Tibial nerve (tissue), 4 donors: ENCODE measurements at regions not wholly inside any gene's neighbourhood (a gene's known extent, or its start where the extent isn't known, plus 50 kb on each side); places are given as distances from the start of the nearest gene placed in this dataset.

Experiments used
- DNase-seq, 2 donors: peaks; one replicate each; pipeline ENCODE4 v3.0.0-alpha.2; 2019; ENCODE audit warnings: low spot score in 2 of 2
- H3K27ac ChIP-seq, 4 donors: fragments of 200-600 bp; sonication (generic) in 3 of 4; one replicate each; pipeline ENCODE4 v1.5.1; 2017 to 2019; ENCODE audit warnings: mild to moderate bottlenecking in 1 of 4
- H3K27me3 ChIP-seq, 2 donors: fragments of 200-600 bp; sonication (generic) in 1 of 2; one replicate each; pipeline versions ENCODE4 v1.5.1 to v1.6.0; 2017 to 2019
- H3K36me3 ChIP-seq, 3 donors: fragments of 200-600 bp; sonication (generic); one replicate each; pipeline ENCODE4 v1.5.1; 2018 to 2019
- H3K4me1 ChIP-seq, 4 donors: fragments of 200-600 bp; sonication (generic) in 3 of 4; one replicate each; pipeline ENCODE4 v1.5.1; 2017 to 2019
- H3K4me3 ChIP-seq, 4 donors: fragments of 200-600 bp; sonication (generic) in 3 of 4; one replicate each; pipeline ENCODE4 v1.5.1; 2017 to 2019; ENCODE audit warnings: mild to moderate bottlenecking in 1 of 4, moderate library complexity in 1 of 4
- H3K9me3 ChIP-seq, 4 donors: fragments of 200-600 bp; sonication (generic) in 3 of 4; one replicate each; pipeline ENCODE4 v1.5.1; 2017 to 2019
- CTCF ChIP-seq, 5 experiments: fragments of 200-600 bp in 3 of 5; fragments of 450-650 bp in 2 of 5; sonication (generic) in 3 of 5; IDR thresholded peaks; one replicate each; pipeline ENCODE4 v1.5.1; 2016 to 2019; ENCODE audit warnings: antibody characterized with exemption in 5 of 5, mild to moderate bottlenecking in 3 of 5, moderate library complexity in 2 of 5
- EP300 ChIP-seq, 2 donors: sonication (generic); formaldehyde crosslinking; IDR thresholded peaks; one replicate each; pipeline ENCODE4 v1.6.1; 2017; ENCODE audit warnings: antibody characterized with exemption in 2 of 2, mild to moderate bottlenecking in 1 of 2
- POLR2A ChIP-seq, 2 donors: fragments of 450-650 bp; IDR thresholded peaks; one replicate each; pipeline ENCODE4 v1.6.1; 2017; ENCODE audit warnings: antibody characterized with exemption in 2 of 2, mild to moderate bottlenecking in 2 of 2, moderate library complexity in 2 of 2
- WGBS, 2 donors: methylation state at CpG; one replicate each; pipeline ENCODE4 v1.1.5; 2018; 5-methylcytosine and 5-hydroxymethylcytosine counted together

GRCh38 chr5:4513381-4513780, 626.7 kb upstream of the ADAMTS16 start:
- H3K9me3 ChIP-seq: no peaks in the 10 kb centered on the region
- H3K27me3 ChIP-seq: no peaks in the 10 kb centered on the region
- H3K36me3 ChIP-seq: no peaks in the 10 kb centered on the region
- H3K4me1 ChIP-seq: no peaks in the 10 kb centered on the region
- no peak for TF ChIP-seq POLR2A (IDR thresholded peaks at IDR 0.05)
- no peak for TF ChIP-seq EP300 (IDR thresholded peaks at IDR 0.05)
- no peak for TF ChIP-seq CTCF (IDR thresholded peaks at IDR 0.05)
- H3K4me3 ChIP-seq: no peak overlapping the region
- 71 to 74% methylated on average over 4 of the region's 4 CpGs for WGBS, 2 donors
- H3K27ac ChIP-seq: no peak overlapping the region
- DNase-seq: no peak

- Histone ChIP-seq H3K9me3 (no peaks in the 10 kb centered on the region), H3K4me1 (no peaks in the 10 kb centered on the region), H3K4me3 (no peak overlapping the region), H3K27me3 (no peaks in the 10 kb centered on the region), H3K36me3 (no peaks in the 10 kb centered on the region), H3K27ac (no peak overlapping the region)
- WGBS, 2 donors: 79 to 86% methylated on average over 8 of the region's 8 CpGs
- TF ChIP-seq POLR2A (IDR thresholded peaks at IDR 0.05) (no peak), CTCF (IDR thresholded peaks at IDR 0.05) (no peak), EP300 (IDR thresholded peaks at IDR 0.05) (no peak)
- DNase-seq: no peak
Measured at GRCh38 chr5:4514067-4514648, 626.0 kb upstream of the ADAMTS16 start.

- no peaks in the 10 kb centered on the region for H3K27me3 ChIP-seq
- H3K4me1 ChIP-seq: no peaks in the 10 kb centered on the region
- TF ChIP-seq POLR2A (IDR thresholded peaks at IDR 0.05) (no peak), CTCF (IDR thresholded peaks at IDR 0.05) (no peak), EP300 (IDR thresholded peaks at IDR 0.05) (no peak)
- DNase-seq: no peak
- WGBS, 2 donors: 73 to 75% methylated on average over 10 of the region's 10 CpGs
- H3K4me3 ChIP-seq: no peak overlapping the region
- no peaks in the 10 kb centered on the region for H3K9me3 ChIP-seq
- no peak overlapping the region for H3K27ac ChIP-seq
- no peaks in the 10 kb centered on the region for H3K36me3 ChIP-seq
Measured at GRCh38 chr5:4518903-4519672, 621.0 kb upstream of the ADAMTS16 start.

GRCh38 chr5:4520559-4520958, 619.6 kb upstream of the ADAMTS16 start:
- DNase-seq: no peak
- H3K27ac ChIP-seq: no peak overlapping the region
- H3K27me3 ChIP-seq: no peaks in the 10 kb centered on the region
- H3K36me3 ChIP-seq: no peaks in the 10 kb centered on the region
- WGBS, 2 donors: 80 to 86% methylated on average over 1 of the region's 1 CpG
- H3K9me3 ChIP-seq: no peaks in the 10 kb centered on the region
- H3K4me1 ChIP-seq: no peaks in the 10 kb centered on the region
- H3K4me3 ChIP-seq: no peak overlapping the region
- no peak for TF ChIP-seq EP300 (IDR thresholded peaks at IDR 0.05)
- no peak for TF ChIP-seq CTCF (IDR thresholded peaks at IDR 0.05)
- TF ChIP-seq POLR2A (IDR thresholded peaks at IDR 0.05): no peak

GRCh38 chr5:4523038-4523437, 617.1 kb upstream of the ADAMTS16 start:
- H3K27me3 ChIP-seq: no peaks in the 10 kb centered on the region
- DNase-seq: no peak
- no peaks in the 10 kb centered on the region for H3K4me1 ChIP-seq
- H3K4me3 ChIP-seq: no peak overlapping the region
- H3K27ac ChIP-seq: no peak overlapping the region
- WGBS, 2 donors: 79 to 85% methylated on average over 6 of the region's 6 CpGs
- no peaks in the 10 kb centered on the region for H3K36me3 ChIP-seq
- no peak for TF ChIP-seq POLR2A (IDR thresholded peaks at IDR 0.05)
- no peak for TF ChIP-seq CTCF (IDR thresholded peaks at IDR 0.05)
- TF ChIP-seq EP300 (IDR thresholded peaks at IDR 0.05): no peak
- no peaks in the 10 kb centered on the region for H3K9me3 ChIP-seq
